ENCODE measurements at regions not wholly inside any gene's neighbourhood (a gene's known extent, or its start where the extent isn't known, plus 50 kb on each side); places are given as distances from the start of the nearest gene placed in this dataset.

- no peak for TF ChIP-seq CTCF (IDR thresholded peaks at IDR 0.05)
- no peak for TF ChIP-seq POLR2A (IDR thresholded peaks at IDR 0.05)
These were observed 198.3 kb downstream of the OPA1 start for GRCh38 chr3:193791041-193792032.
